ENCODE measurements at regions not wholly inside any gene's neighbourhood (a gene's known extent, or its start where the extent isn't known, plus 50 kb on each side); places are given as distances from the start of the nearest gene placed in this dataset.

- TF ChIP-seq CTCF (IDR thresholded peaks at IDR 0.05): no peak
- TF ChIP-seq POLR2A (IDR thresholded peaks at IDR 0.05): no peak
- TF ChIP-seq EP300 (IDR thresholded peaks at IDR 0.05): no peak
Measured at GRCh38 chr14:53591816-53592215, 364.8 kb downstream of the BMP4 start.

All from ovary (tissue), 3 donors.